K562 (cell line): ENCODE measurements at regions not wholly inside any gene's neighbourhood (a gene's known extent, or its start where the extent isn't known, plus 50 kb on each side); places are given as distances from the start of the nearest gene placed in this dataset.

Experiments
- ATAC-seq: fragments of 200-7000 bp; cut with Tn5 transposase; 3 replicates; pipeline ENCODE4 v1.9.1; 2020; ENCODE audit warnings: moderate library complexity
- BruUV-seq: library from RNA; stranded (reverse); fragments of 400-500 nt; replicated peaks from 2 replicates; lab custom pipeline; 2021; lab: Mats Ljungman, UMichigan
- CTCF ChIA-PET: fragments of 300-600 bp; formaldehyde crosslinking; extraction: SDS; loops from one replicate; lab custom pipeline; 2021; ENCODE audit warnings: low intra/inter-chr PET ratio; lab: Yijun Ruan, JAX
- POLR2A ChIA-PET: fragments of 300-600, 350-650 bp; sonication (Branson Sonifier 250); formaldehyde crosslinking; extraction: SDS; loops from one replicate; lab custom pipeline; 2021; ENCODE audit warnings: antibody characterized with exemption, inconsistent platforms; lab: Yijun Ruan, JAX
- DNase-seq, 4 experiments: peaks; one replicate each; pipeline versions ENCODE4 v3.0.0 to v3.0.0-alpha.2; 2011 to 2018; ENCODE audit warnings: low spot score in 3 of 4, mixed read lengths in 3 of 4; ENCODE audit errors: extremely low read depth in 1 of 4
- FAIRE-seq: peaks from 2 replicates; lab custom pipeline; 2011; peaks lifted over from hg19 to GRCh38; lab: Jason Lieb, UNC
- H2AFZ ChIP-seq: 2 replicates; pipeline ENCODE4 v1.6.0; 2011; ENCODE audit warnings: low read depth, low read length, control low read depth, inconsistent platforms
- H3K27ac ChIP-seq: fragments of 200-600 bp; 3 replicates; pipeline ENCODE4 v1.8.0; 2011; ENCODE audit warnings: low read depth, mild to moderate bottlenecking, control low read depth, inconsistent platforms, low read length, moderate library complexity, mixed read lengths; ENCODE audit errors: extremely low read depth
- H3K27me3 ChIP-seq, 2 experiments: fragments of 300-600 bp in 1 of 2; 2 replicates in 1 of 2; 3 replicates in 1 of 2; pipeline versions ENCODE4 v1.6.0 to v1.8.0; 2011; ENCODE audit warnings: inconsistent platforms in 2 of 2, low read length in 2 of 2, mild to moderate bottlenecking in 1 of 2, mixed read lengths in 1 of 2, moderate library complexity in 1 of 2; ENCODE audit not compliant: control insufficient read depth in 2 of 2, insufficient read depth in 2 of 2
- H3K36me3 ChIP-seq: fragments of 300-600 bp; 3 replicates; pipeline ENCODE4 v1.8.0; 2011; ENCODE audit warnings: mild to moderate bottlenecking, low read length, inconsistent platforms; ENCODE audit not compliant: control insufficient read depth, insufficient read depth
- H3K4me1 ChIP-seq, 2 experiments: fragments of 200-600 bp in 1 of 2; replicated peaks in 1 of 2; 2 replicates in 1 of 2; 3 replicates in 1 of 2; pipeline versions ENCODE4 v1.5.1 to v1.8.0; 2011; ENCODE audit warnings: inconsistent platforms in 2 of 2, low read length in 2 of 2, mild to moderate bottlenecking in 1 of 2, mixed read lengths in 1 of 2, moderate library complexity in 1 of 2; ENCODE audit not compliant: control insufficient read depth in 2 of 2, insufficient read depth in 2 of 2
- H3K4me2 ChIP-seq: 2 replicates; pipeline ENCODE4 v1.6.1; 2011; ENCODE audit warnings: low read length, control low read depth, inconsistent platforms, mixed read lengths; ENCODE audit not compliant: insufficient read depth
- H3K4me3 ChIP-seq: fragments of 200-600 bp; sonication (generic), shearing (Covaris generic); 2 replicates; pipeline ENCODE4 v1.5.1; 2016; ENCODE audit warnings: control low read depth, inconsistent platforms
- H3K79me2 ChIP-seq: fragments of 200-600 bp; 3 replicates; pipeline ENCODE4 v1.8.0; 2011; ENCODE audit warnings: low read length, inconsistent platforms; ENCODE audit not compliant: control insufficient read depth, insufficient read depth
- H3K9ac ChIP-seq, 2 experiments: 2 replicates each; pipeline versions ENCODE4 v1.6.0 to v1.6.1; 2011; ENCODE audit warnings: low read depth in 2 of 2, low read length in 2 of 2, control low read depth in 1 of 2, inconsistent platforms in 1 of 2, mild to moderate bottlenecking in 1 of 2, mixed read lengths in 1 of 2; ENCODE audit not compliant: insufficient read depth in 1 of 2
- H3K9me1 ChIP-seq: one replicate; pipeline ENCODE4 v1.6.0; 2011; ENCODE audit warnings: inconsistent platforms, mild to moderate bottlenecking, low read length, moderate library complexity; ENCODE audit not compliant: control insufficient read depth, insufficient read depth
- H3K9me3 ChIP-seq: replicated peaks from 2 replicates; pipeline ENCODE4 v1.5.1; 2011; ENCODE audit warnings: low read depth, low read length, inconsistent platforms; ENCODE audit not compliant: control insufficient read depth, insufficient read depth
- H4K20me1 ChIP-seq: replicated peaks from 2 replicates; pipeline ENCODE4 v1.6.1; 2011; ENCODE audit warnings: low read length, inconsistent platforms, mixed read lengths; ENCODE audit not compliant: control insufficient read depth, insufficient read depth
- CBFA2T2 ChIP-seq: fragments of 450-650 bp; conservative IDR thresholded peaks from 2 replicates; pipeline ENCODE4 v1.6.1; 2017; ENCODE audit warnings: mild to moderate bottlenecking
- ETV1 ChIP-seq: fragments of 450-650 bp; conservative IDR thresholded peaks from 2 replicates; pipeline ENCODE4 v1.6.1; 2016; ENCODE audit warnings: missing genetic modification characterization, control low read depth, low read depth, missing compliant biosample characterization
- HDAC6 ChIP-seq: IDR thresholded peaks from 2 replicates; pipeline ENCODE4 v1.6.1; 2012; ENCODE audit warnings: low read depth, mild to moderate bottlenecking, control low read depth, inconsistent platforms, low read length, moderate library complexity
- RAD51 ChIP-seq: fragments of 450-650 bp; IDR thresholded peaks from 2 replicates; pipeline ENCODE4 v1.7.1; 2016; ENCODE audit warnings: low read depth, mild to moderate bottlenecking, borderline replicate concordance
- SREBF2 ChIP-seq: sonication (generic); formaldehyde crosslinking; IDR thresholded peaks from 2 replicates; pipeline ENCODE4 v1.4.0; 2020; ENCODE audit warnings: mild to moderate bottlenecking, missing genetic modification reagents
- TCF7L2 ChIP-seq: fragments of 150-350 bp; IDR thresholded peaks from 2 replicates; pipeline ENCODE4 v1.6.1; 2016; ENCODE audit warnings: low read depth, mild to moderate bottlenecking, low read length, moderate library complexity
- TEAD4 ChIP-seq, 2 experiments: sonication (generic) in 1 of 2; formaldehyde crosslinking in 1 of 2; IDR thresholded peaks; 2 replicates each; pipeline versions ENCODE4 v1.6.1 to v1.8.0; 2012 to 2022; ENCODE audit warnings: borderline replicate concordance in 1 of 2, inconsistent platforms in 1 of 2, low read length in 1 of 2, mild to moderate bottlenecking in 1 of 2, missing genetic modification reagents in 1 of 2
- ZFP30 ChIP-seq: fragments of 250-450 bp; sonication (Bioruptor Pico); IDR thresholded peaks from 2 replicates; pipeline ENCODE4 v1.8.0; 2022; ENCODE audit warnings: moderate library complexity, mild to moderate bottlenecking, inconsistent platforms, borderline replicate concordance
- ZNF280B ChIP-seq: fragments of 250-450 bp; sonication (Bioruptor Pico); IDR thresholded peaks from 2 replicates; pipeline ENCODE4 v1.5.1; 2021; ENCODE audit warnings: mild to moderate bottlenecking
- ZNF282 ChIP-seq: sonication (generic); formaldehyde crosslinking; IDR thresholded peaks from 2 replicates; pipeline ENCODE4 v1.8.1; 2023; ENCODE audit warnings: missing genetic modification reagents
- ZNF41 ChIP-seq: fragments of 250-450 bp; sonication (Bioruptor Pico); conservative IDR thresholded peaks from 2 replicates; pipeline ENCODE4 v1.4.0; 2020; ENCODE audit warnings: mild to moderate bottlenecking
- ZNF778 ChIP-seq: fragments of 450-650 bp; formaldehyde crosslinking; IDR thresholded peaks from 2 replicates; pipeline ENCODE4 v1.4.0; 2020; ENCODE audit warnings: mild to moderate bottlenecking, moderate library complexity
- WGBS: fragments of 100-300 bp; shearing (Covaris generic); methylation state at CpG from one replicate; pipeline ENCODE4 v1.1.6; 2016; ENCODE audit warnings: low coverage, mixed read lengths; ENCODE audit not compliant: insufficient coverage; ENCODE audit errors: missing lambda C conversion rate; 5-methylcytosine and 5-hydroxymethylcytosine counted together
- in situ Hi-C: fragments of 300-500 bp; cut with MboI; formaldehyde crosslinking; loops from 4 replicates; pipeline ENCODE4 v1.15.0; 2018; ENCODE audit warnings: inconsistent platforms, mixed read lengths
- intact Hi-C: fragments of 100-400 bp; cut with micrococcal nuclease; formaldehyde crosslinking; loops from 2 replicates; pipeline ENCODE4 v1.14.2; 2022

- no peak for TF ChIP-seq ZNF280B (CRISPR knock-in tag)
Observed at GRCh38 chr16:5188989-5189352, 91.4 kb upstream of the EEF2KMT start (continued).

- intact Hi-C loops = no loop called here
- FAIRE-seq (no peak), DNase-seq (no peak), ATAC-seq (no peak)
- Histone ChIP-seq H4K20me1 (no peaks in the 10 kb centered on the region), H3K9me3 (no peaks in the 10 kb centered on the region), H3K27ac (no peak overlapping the region)
- whole genome bisulfite sequencing = 1% methylated on average over 10 of the region's 10 CpGs
- TF ChIP-seq ZFP30 (CRISPR knock-in tag) (no peak), TEAD4 (IDR thresholded peaks at IDR 0.05; ENCODE audit: low read length) (no peak), TEAD4 (CRISPR knock-in tag; IDR thresholded peaks at IDR 0.05; ENCODE audit: borderline replicate concordance) (no peak), ZNF282 (CRISPR knock-in tag) (no peak), ZNF778 (no peak), RAD51 (no peak), TCF7L2 (no peak), ETV1 (no peak), CBFA2T2 (no peak), ZNF41 (CRISPR knock-in tag) (no peak), HDAC6 (no peak), SREBF2 (CRISPR knock-in tag) (no peak)
- TF ChIP-seq, all 486 proteins: peak for 0
- in situ Hi-C loops = no loop called here
- Histone ChIP-seq H3K9ac (no peak overlapping the region), H3K79me2 (no peaks in the 10 kb centered on the region), H3K36me3 (no peaks in the 10 kb centered on the region), H3K9me1 (no peaks in the 10 kb centered on the region), H3K27me3 (no peaks in the 10 kb centered on the region; a peak in 1 of 5 replicates), H2AFZ (no peak overlapping the region), H3K4me2 (no peak overlapping the region), H3K4me1 (peaks cover 0 to 6% of the 10 kb centered on the region in 2 experiments; a peak in 2 of 5 replicates), H3K4me3 (no peak overlapping the region)
- CTCF ChIA-PET = no interaction called here
- no TSS peak for BruUV-seq
- POLR2A ChIA-PET = interaction anchor here (0.6 to 1.0 kb wide), 2 partner anchors 19 to 246 kb away, joined by 3 to 4 read pairs; no protein-coding TSS in a partner anchor
Observed at GRCh38 chr16:5188318-5188988, 90.9 kb upstream of the EEF2KMT start.
